LNCaP clone FGC (cell line): ENCODE measurements at regions not wholly inside any gene's neighbourhood (a gene's known extent, or its start where the extent isn't known, plus 50 kb on each side); places are given as distances from the start of the nearest gene placed in this dataset.
A peak's percentile ranks its signal among the peaks of the same experiment; 100 is the strongest.

ENCODE experiments used
- DNase-seq: peaks from one replicate; pipeline ENCODE4 v3.0.0-alpha.2; 2011; ENCODE audit warnings: low read depth
- H3K4me3 ChIP-seq: 2 replicates; pipeline ENCODE4 v1.5.1; 2011; ENCODE audit warnings: mild to moderate bottlenecking, low read depth, low read length, control low read depth
- TF ChIP-seq, protein P1 (sequence below): IDR thresholded peaks from 2 replicates; pipeline ENCODE4 v1.5.1; 2012; ENCODE audit warnings: mild to moderate bottlenecking; ENCODE audit not compliant: control insufficient read depth, insufficient read depth; ENCODE audit errors: extremely low read depth

DNA sequence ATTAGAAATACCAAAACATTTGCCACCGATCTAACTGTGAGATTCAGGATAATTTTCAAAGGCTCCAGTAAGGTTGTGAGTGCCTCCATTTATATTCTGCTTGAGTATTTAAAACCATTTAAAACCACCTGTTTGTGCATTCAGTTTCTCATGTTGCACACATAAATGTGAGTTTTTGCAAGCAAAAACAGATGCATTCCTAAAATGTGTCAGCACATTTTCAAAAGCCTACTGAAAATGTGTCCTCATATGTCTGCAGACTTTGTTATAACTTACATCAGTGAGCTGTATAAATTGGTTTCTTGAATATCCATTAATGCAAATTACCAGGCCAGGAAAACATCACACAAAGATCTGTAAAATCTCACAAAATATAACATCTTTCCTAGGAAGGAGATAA, 676.6 kb upstream of the EPHA7 start:
- H3K4me3 ChIP-seq = no peak overlapping the region
- TF ChIP-seq, protein P1, sequence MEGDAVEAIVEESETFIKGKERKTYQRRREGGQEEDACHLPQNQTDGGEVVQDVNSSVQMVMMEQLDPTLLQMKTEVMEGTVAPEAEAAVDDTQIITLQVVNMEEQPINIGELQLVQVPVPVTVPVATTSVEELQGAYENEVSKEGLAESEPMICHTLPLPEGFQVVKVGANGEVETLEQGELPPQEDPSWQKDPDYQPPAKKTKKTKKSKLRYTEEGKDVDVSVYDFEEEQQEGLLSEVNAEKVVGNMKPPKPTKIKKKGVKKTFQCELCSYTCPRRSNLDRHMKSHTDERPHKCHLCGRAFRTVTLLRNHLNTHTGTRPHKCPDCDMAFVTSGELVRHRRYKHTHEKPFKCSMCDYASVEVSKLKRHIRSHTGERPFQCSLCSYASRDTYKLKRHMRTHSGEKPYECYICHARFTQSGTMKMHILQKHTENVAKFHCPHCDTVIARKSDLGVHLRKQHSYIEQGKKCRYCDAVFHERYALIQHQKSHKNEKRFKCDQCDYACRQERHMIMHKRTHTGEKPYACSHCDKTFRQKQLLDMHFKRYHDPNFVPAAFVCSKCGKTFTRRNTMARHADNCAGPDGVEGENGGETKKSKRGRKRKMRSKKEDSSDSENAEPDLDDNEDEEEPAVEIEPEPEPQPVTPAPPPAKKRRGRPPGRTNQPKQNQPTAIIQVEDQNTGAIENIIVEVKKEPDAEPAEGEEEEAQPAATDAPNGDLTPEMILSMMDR = no peak
- DNase-seq = no peak

DNA sequence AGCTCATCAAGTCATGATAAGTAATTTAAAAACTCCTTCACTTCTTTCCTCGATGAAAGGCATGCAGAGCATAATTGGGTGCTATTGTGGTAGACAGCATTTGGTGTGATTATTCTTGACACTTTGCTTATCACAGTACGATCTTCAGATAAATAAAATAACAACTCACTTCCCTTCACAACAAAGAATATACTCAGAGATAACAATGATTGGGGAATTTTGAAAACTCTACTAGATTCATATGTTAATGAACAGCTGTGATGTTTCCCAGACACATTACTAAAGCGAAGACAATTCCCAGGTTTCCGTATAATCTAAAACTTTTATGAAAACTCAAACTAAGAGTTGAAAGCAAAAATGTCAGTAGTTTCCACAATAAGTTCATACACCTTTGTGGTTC, 670.6 kb upstream of the EPHA7 start:
- DNase-seq = no peak
- TF ChIP-seq, protein P1 = no peak
- H3K4me3 ChIP-seq = no peak overlapping the region

DNA sequence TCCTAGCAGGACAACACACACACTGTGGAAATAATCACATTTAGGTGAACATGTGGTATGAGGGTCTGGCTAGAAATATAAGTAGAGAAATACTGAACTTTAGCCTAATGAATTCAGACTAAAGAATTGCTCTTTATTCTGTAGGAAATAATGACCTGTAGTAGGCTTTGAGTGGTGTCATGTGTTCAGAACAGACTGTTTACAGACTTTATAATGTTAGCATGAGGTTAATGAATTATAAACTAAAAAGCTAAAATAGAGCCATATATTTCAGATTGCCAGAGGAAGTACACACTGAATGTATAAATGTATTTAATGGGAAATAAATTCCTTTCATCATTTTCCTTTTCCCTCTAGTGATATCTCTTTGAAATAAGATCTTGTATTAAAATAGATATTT, 669.5 kb upstream of the EPHA7 start:
- TF ChIP-seq, protein P1 = no peak
- H3K4me3 ChIP-seq = no peak overlapping the region
- no peak for DNase-seq

DNA sequence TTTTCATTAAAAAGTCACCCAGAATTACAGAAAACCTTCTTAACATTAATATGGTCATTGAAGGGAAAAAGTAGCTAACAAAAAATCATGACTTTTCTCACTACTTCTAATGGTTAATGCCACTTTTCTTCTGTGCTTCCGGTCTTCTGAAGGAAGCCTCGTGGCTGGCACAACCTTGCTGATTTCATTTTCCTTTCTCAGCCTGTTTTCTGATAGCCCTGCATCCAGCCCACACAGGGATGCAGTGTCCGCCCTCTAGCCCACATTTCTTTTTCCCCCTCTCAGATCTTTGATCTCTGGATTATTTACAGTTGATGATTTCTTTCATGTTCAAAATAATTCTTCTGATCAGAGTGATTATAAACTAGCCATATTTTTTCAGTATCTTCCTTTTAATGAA, 655.4 kb upstream of the EPHA7 start:
- TF ChIP-seq, protein P1 = no peak
- no peak for DNase-seq
- H3K4me3 ChIP-seq = no peak overlapping the region

DNA sequence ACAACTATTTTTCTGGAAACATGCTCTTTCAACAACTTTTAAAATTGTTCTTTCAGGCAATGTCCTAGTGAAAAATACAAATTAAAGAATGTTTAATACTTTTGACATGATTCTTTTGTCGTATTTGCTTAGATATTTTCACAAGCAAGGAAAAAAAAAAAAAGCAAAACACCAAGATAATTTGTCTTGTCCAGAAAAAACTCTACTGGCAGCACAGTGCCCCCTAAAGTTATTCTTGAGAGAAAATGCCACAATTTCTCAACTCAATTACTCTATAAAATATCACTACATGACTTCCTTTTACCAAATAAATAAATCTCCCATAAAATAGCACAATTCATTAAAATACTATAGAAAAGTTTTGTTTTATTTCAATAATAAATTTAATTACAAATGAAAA, 652.5 kb upstream of the EPHA7 start:
- no peak for DNase-seq
- no peak overlapping the region for H3K4me3 ChIP-seq
- TF ChIP-seq, protein P1 = peak; percentile 31

DNA sequence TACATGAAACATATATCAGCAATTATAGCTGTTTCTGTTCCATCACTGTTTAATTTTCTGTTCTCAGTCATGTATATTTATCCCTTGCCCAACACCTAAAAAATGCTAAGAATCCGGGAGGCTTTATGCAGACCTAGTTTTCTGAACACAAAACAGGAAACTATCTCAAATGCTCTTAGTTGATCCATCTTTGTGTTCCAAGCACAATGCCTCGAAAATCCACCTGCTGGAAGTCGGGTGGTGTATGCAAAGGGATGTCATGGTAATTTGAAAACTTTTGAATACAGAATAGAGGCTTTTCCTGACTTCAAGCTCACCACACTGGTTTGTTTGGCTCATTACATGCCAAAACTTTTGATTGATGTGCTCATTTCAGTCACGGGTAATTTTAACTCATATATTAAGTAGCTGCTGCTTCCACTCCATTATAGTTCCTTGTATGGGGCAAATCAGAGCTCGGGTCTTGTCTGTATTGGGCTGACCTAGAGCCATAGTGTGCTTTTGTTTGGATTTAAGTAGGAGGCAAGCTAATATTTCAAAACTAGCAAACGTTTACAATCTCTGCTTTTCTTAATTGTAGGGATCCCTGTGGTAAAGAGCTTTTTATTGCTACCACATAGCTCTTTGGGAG, 646.5 kb upstream of the EPHA7 start:
- TF ChIP-seq, protein P1 = no peak
- no peak for DNase-seq
- H3K4me3 ChIP-seq = no peak overlapping the region

DNA sequence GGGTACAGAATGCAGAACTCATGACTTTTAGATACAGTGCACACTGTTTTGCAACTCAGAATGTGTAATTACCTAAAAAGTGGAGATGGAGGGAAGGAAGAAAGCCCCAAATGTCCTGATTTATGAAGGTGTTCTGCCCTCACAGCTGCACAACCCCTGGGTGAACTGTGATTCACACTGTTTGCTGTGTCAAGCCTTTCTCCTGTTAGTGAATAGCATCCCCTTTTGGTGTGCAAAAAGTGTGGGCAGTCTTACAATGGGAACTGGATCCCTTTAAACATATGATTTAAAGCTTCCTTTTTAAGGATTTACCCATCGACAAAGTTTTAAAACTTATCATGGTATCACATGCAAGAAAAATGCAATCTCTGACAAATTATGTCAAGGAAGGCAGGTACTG, 633.4 kb upstream of the EPHA7 start:
- no peak for DNase-seq
- no peak overlapping the region for H3K4me3 ChIP-seq
- TF ChIP-seq, protein P1 = peak; percentile 49
